ENCODE measurements at regions not wholly inside any gene's neighbourhood (a gene's known extent, or its start where the extent isn't known, plus 50 kb on each side); places are given as distances from the start of the nearest gene placed in this dataset.
"Not testable (repeated sequence)": the region's sequence is repeated elsewhere in the genome, so short reads cannot be mapped to it uniquely, and the experiment has no call there.

DNA sequence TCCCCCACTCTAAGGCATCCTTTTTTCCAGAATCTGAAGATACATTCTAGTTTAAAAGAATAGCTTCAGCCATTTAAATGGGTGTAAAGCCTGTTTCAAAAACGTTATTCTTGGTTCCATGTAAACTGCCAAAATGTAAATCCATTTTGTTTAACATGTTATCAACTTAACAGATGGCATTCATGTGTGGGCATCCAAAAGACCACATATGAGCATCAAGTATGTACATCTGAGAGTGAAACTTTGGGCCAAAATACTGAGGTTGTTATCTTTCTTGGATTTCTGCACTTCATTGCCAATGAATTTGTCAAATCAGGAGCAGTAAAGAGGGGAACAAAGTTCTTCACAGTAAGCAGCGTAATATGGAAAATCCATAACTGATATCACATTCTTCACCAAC lies 395.4 kb downstream of the ZNF804A start:
- no peak for DNase-seq

DNA sequence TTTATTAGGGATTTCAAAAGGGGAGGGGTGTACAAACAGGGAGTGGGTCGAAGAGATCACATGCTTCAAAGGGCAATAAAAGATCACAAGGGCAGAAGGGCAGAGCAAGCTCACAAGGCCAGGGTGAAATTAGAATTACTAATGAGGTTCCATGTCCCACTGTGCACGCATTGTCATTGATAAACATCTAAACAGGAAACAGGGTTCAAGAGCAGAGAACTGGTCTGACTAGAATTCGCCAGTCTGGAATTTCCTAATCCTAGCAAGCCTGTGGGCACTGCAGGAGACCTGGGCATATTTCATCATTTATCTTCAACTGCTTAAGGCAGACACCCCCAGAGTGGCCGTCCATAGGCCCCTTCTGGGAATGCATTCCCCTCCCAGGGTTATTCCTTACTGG lies 408.2 kb downstream of the ZNF804A start:
- DNase-seq: no peak

DNA sequence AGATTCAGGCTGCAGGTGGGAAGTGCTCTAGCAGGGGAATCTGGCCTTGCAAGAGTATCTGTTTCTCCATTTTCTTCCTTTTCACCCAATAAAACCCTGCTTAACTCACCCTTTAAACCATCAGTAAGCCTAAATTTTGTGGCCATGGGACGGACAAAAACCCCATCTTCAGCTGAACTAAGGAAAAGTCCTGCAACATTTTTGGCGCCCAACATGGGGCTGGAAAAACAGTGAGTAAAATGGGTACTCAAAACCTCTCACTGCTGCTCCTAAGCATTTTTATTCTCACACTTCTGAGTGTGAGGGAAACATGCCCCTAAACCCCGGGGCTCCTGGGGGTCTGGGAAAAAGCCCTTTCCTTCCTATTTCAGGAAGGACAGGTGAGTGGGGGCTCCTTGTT lies 414.3 kb downstream of the ZNF804A start:
- DNase-seq: no peak

DNA sequence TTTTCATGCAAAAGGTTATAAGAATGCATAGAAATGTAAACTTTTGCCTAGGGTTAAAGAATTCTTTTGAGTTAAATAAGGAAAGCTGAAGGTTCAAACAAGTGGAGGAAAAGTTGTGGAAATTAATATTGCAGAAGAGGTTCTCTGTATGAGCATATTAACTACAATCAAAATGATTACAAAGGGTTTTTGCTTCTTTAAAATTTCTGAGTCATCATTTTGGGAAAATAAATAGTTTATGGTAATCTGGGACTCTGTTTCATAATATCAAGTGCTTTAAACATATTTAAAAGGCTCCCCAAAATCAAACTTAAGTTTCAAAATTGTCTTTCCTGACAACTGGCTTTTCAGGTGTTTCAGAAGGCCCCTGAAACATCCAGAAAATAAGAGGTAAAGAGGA lies 415.7 kb downstream of the ZNF804A start:
- no peak for DNase-seq

DNA sequence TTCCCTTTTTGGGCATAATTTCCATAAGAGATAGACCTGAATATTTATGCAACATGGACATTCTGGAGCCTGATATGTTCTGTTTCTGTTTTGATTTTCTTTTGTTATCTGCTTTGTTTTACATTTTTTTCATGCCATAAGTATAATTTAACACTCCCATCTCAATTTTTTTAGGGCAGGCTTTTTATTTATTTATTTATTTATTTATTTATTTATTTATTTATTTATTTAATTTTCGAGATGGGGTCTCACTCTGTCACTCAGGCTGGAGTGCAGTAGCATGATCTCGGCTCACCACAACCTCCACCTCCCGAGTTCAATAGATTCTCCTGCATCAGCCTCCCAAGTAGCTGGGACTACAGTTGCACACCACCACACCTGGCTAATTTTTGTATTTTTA lies 427.6 kb downstream of the ZNF804A start:
- not testable (repeated sequence) for DNase-seq

DNA sequence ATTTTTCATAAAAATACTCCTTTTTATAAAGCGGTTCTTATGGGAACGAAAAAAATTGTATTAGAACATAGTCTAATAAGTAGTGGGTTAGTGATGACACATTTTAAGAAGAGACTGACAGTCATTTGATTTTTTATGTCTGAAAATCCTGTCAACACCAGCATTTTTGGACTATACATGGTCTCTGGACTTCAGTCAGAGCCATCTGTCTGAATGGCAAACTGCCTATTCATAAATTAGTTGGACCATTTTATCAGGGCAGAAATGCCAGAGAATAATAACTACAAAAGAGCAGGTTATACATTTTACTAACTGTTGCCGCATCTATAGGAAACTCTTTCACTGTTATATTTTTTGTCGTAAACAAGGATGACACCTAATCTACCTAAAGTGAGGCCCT lies 437.6 kb downstream of the ZNF804A start:
- DNase-seq: no peak

DNA sequence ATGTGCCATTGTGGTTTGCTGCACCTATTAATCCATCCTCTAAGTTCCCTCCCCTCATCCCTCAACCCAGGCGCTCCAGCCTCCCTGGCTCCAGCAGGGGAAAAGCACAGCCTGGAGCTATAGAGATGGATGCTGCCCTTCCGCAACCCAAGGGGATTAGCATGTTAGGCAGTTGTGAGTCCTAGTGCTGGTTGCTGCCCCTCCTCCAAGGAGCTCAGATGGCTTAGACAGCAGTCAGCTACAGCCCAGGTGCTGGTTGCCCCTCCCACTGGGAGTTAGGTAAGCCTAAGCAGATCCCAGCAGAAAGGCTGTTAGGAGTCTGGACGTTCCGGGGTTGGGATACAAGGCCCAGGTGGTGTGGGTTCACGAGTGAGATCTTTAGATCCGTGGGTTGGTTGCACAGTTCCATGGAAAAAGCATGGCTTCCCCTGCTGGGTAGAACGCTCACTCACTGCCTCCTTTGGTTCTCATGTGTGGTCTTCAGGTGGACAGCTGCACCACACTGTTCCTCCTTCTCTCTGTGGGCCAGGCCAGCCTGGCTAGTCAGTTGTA lies 446.1 kb downstream of the ZNF804A start:
- DNase-seq: no peak

DNA sequence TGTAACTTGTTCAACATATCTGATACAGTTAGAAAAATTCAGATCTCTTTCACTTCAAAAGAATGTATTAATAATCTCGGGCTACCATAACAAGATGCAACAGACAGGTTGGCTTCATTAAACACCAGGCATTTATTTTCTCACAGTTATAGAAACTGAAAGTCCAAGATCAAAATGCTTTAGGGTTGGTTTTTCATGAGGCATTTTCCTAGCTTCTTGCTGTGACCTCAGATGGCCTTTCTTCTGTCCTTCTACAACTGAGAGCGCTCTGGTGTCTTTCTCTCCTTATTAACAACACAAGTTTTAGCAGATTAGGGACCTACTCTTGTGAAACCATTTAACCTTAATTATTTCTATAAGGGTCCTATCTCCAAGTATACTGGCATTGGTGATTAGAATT lies 452.5 kb downstream of the ZNF804A start:
- no peak for DNase-seq

DNA sequence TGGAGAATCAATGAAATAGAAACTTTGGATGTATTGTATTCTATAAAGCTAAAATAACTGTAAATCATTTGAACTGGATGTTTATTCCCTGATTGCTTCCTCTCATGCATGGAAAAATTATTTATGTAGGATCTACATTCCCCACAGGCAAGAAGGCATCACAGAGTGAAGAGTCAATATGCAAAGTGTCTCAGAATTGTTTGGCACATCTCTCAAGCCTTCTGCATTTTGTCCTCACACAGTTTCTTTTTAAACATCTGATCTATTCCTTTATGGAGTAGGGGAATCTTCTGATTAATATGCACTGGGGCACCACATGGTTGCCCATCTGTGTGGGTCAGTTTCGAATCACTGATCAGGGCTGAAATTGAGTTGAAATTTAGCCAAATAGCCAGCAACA lies 465.4 kb downstream of the ZNF804A start:
- DNase-seq: no peak

DNA sequence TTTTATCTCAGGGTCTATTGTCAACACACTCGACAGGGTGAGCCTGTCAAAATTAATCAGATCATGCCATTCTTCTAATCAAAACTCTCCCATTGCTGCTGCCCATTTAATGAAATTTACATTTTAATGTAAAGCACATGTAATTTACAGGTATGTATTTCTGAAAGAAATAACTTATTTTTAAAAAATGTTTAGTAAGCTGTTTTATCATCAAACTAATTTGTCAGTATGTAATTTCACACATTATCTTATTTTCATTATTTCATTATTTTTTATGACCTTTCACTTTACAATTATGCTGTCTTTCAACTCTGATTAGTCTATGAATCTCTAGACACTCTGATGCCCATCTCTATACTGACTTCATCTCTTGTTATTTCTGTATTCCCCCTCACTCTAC lies 467.8 kb downstream of the ZNF804A start:
- no peak for DNase-seq

DNA sequence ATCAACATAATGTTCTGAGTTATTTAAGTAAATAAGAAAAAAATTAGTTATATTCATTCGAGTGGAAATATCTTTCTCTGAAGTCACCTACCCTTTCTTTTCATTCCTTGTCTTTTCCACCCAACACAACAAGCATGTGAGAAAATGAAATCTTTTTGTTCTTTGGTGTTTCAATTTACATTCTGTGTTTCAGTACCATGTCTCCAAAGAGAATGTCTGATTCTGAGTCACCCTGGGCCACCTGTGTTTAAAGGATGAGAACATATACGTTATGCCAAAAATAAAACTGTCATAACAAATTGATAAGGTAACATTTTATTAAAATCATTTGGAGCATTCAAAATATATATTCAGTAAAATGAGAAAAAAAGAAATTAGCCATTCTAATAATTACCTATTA lies 470.8 kb downstream of the ZNF804A start:
- no peak for DNase-seq

DNA sequence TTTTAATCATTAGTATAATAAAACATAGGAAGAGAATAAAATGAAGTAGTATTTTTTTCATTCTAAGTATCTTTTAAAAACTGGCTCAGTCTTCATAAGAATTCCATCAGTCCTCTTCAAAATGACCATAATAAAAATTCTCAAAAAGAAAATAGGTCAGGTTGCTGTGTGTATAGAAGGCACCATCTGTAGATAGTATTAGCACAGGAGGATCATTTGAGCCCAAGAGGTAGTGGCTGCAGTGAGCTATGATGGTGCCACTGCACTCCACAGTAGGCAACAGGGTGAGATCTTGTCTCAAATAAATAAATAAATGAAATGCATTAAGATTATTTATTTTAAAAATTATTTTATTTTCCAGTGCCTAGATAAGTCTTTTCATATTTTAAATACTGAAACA lies 475.8 kb downstream of the ZNF804A start:
- DNase-seq: no peak

DNA sequence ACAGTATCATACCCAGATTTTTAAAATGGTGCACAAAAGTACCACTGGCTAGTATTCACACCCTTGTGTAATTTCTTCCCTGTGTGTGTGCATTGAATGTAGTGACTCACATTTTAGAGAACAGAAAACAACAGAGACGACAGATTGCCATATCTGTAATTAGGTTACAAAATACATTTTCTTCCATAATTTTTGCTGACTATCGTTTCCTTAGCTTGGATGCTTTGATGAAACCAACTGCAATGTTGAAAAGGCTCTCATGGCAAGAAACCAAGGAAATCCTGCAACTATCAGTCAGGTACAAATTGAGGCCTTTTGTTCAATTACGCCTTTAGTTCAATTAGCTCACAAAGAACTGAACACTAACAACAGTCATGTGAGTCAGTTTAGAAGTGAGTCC lies 484.4 kb downstream of the ZNF804A start:
- no peak for DNase-seq

DNA sequence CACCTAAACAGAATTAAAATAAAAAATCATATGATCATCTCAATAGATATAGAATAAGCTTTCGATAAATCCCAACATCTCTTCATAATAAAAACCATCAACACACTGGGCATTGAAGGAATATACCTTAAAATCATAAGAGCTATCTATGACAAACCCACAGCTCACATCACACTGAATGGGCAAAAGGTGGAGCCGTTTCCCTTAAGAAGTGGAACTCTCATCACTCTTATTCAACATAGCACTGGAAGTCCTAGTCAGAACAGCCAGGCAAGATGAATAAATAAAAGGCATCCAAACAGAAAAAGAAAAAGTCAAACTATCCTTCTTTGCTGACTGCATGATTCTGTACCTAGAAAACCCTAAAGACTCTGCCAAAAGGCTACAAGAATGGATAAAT lies 510.3 kb downstream of the ZNF804A start:
- DNase-seq: peak; percentile 27

DNA sequence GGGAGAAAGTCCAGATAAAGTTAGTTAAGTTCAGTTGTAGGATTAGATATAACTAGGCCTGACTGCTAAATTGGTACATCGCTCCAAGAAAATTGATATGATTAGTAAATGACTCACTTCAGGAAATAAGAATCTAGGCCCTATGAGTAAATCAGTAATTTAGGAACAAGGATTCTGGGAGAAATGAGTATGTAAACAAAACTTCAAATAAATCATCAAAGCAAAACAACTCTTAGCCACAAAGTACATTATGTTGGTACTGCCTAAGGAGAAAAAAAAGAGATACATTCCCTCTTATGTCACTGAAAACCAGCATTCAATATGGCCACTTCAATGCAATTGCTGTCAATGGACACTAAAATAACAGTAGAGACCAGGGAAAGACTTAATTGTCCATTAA lies 529.1 kb downstream of the ZNF804A start:
- DNase-seq: peak; percentile 0

DNA sequence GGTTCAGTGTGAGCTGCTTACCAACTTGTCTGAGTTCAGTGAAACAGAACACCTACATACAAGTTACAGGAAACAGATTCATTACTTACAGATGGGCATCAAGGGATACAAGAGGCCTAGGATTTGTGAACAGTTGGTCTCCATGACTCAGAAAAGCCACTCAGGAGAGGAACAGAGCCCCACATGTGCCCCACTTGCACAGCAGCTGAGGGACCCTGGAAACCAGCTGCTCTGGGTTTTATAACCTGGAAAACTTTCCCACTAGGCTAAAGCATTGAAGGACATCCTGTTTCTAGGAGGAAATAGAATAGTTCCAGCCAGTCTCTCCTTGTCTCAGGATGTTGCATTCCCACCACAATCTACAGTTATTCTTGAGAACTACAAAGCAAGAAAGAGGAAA lies 530.0 kb downstream of the ZNF804A start:
- peak; percentile 3 for DNase-seq

DNA sequence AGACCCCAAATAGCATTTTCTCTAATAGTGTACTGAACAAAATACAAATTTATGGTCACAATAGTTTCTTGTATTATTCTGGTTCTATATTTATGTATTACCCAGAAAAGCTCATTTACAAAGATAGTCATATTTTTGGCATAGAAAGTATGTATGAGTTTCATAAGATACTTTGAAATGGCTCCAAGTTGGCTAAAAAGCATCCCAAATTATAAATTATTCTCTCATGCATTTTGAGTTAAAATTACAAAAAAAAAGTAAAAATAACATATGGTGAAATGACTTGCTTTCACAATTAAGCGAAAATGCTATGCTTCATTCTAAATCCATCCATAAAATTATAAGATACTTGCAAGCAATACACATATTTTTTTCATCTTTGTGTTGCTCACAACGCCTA lies 530.7 kb downstream of the ZNF804A start:
- no peak for DNase-seq

DNA sequence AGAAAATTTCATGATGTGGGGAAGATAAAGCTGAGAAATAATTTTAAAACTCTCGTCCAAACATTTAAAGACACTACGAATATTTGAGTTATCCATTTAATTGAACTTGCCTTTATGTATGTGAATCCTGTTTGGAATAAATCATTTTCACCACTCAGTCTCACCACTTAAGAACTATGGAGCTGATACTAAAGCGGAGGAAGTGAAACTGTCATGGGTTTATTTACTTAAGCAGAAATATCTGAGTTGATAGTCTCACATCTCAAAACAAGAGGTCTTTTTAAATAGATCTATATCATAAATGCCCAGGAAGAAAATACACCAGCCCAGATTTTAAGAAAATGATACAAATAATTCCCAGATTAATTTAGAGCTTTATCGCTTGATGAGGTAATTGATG lies 532.4 kb downstream of the ZNF804A start:
- no peak for DNase-seq

DNA sequence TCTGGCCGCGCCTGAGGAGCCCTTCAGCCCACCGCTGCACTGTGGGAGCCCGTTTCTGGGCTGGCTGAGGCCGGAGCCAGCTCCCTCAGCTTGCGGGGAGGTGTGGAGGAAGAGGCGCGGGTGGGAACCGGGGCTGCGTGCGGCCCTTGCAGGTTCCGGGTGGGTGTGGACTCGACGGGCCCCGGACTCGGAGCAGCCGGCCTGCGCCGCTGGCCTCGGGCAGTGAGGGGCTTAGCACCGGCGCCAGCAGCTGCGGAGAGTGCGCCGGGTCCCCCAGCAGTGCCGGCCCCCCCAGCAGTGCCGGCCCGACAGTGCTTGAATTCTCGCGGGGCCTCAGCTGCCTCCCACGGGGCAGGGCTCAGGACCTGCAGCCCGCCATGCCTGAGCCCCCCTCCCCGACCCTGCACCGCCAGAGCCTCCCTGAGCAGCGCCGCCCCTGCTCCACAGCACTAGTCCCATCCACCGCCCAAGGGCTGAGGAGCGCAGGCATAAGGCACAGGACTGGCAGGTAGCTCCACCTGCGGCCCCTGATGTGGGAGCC lies 534.2 kb downstream of the ZNF804A start:
- no peak for DNase-seq

DNA sequence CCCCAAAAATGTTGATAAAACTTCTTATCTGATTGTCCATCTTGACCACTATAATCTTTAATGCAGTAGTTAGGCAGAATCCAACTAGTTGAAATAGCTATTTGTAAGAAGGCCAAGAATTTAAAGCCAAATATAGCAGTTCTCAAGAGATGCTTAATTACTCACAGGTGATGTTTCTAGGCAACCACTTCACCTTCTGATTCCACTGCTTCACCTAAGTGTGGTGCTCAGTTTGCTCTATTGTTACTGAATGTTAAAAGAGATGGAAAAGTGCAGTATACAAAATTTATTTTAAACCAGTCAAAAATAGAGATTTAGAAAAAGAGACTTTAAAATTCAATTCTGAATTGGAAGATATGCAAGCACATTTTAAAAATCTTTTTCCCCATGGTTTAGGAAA lies 539.4 kb downstream of the ZNF804A start:
- DNase-seq: peak; percentile 0

DNA sequence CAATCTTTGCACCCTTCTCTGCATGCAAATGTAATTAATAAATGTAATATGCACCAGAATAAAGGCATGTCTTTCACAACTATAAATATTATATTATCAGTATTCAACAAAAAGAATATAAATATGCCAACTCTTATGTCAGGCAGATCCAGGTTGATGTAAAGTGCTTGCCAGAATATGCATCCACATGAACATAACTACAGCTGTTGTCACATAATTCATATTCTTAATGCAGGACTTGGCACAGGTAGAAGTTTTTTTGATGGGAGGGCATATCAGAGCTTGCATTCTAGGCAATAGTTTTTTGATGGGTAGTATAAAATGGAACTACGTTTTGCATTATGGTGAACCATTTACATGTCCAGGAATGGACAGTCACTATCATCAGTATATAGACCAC lies 544.3 kb downstream of the ZNF804A start:
- peak; percentile 2 for DNase-seq

DNA sequence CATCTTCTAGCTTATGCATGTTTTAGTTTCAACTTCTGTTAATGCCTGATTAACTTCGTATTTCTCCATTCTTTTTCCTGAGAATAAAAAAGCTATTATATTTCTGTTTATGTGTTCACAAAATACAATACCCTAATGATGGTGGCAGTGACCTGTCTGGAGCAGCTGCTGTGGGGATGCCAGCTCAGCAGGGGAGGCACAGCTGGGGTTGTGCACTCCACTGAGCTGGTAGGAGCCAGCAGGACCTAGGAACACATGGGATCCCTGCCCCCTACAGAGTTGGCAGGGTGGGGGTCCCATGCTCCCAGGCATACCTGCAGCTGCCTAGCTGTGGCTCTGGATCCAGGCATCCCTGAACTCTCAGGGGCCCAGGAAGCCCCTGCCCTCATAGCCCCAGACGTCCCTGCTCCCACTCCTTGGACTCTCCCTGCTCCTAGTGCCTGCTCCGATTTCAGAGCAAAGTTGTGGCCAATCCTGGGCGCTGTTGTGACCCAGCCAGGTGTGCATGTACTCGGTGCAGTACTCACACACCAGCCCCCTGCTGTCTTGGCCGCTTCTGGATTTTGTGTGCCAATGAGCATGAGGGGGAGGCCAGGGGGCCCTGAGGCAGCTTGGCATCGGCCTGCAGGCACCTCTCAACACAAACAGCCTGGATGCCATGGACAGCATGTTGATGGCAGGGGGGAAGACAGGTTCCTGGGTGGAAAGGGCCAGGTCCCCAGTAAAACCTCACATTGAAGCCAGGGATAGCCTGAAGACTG lies 546.0 kb downstream of the ZNF804A start:
- DNase-seq: peak; percentile 82

DNA sequence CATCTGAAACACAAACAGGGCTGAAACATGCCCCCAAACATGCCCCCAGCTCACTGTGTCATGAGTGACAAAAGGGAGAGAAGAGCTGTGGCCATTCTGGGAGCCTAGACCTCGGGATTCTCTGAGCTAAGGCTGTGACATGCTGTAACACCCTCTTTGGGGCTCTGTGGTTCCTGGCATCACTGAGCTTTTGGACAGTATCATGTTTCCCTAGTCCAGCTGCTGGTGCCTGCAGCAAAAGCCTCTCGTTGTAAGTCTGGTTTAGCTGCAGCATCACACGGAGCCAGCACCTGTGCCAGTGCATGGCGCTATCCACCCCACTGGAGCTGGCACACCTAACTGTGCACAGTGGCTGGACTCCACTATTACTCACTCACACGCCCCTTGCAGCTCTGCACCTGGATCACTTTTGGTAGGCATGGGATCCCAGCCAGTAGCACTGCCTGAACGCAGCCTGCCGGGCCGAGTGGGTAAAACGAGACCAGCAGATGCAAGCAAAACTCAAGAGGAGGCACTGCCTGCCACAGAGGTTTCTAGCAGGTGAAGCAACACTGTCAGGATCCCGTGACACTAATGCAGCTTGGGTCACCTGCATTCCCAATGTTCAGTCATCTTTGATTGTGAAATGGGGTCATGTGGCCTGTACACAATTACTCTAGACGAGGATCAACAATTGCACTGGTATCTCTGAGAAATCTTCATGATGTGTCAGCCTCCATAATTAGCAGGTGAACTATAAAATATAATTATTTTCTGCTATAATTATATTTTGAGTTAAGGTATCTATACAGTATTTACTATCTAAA lies 547.2 kb downstream of the ZNF804A start:
- peak; percentile 72 for DNase-seq

DNA sequence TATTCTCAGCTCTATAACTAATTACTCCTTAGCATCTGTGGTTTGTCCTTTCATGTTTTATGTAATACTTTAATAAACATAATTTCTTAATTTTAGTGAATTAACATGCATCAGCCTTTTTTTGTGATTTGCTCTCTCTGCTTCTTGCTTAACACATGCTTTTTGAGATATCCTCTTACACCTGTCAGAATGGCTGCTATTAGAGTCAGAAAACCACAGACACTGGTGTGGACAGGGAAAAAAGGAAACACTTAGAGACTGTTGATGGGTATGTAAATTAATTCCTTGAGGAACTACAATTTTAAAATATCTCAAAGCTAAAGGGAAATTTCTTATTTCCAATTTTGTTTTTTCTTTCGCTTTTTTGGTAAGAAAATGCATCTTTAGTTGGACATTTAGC lies 549.0 kb downstream of the ZNF804A start:
- DNase-seq: peak; percentile 2
